ENCODE measurements at regions not wholly inside any gene's neighbourhood (a gene's known extent, or its start where the extent isn't known, plus 50 kb on each side); places are given as distances from the start of the nearest gene placed in this dataset.

DNA sequence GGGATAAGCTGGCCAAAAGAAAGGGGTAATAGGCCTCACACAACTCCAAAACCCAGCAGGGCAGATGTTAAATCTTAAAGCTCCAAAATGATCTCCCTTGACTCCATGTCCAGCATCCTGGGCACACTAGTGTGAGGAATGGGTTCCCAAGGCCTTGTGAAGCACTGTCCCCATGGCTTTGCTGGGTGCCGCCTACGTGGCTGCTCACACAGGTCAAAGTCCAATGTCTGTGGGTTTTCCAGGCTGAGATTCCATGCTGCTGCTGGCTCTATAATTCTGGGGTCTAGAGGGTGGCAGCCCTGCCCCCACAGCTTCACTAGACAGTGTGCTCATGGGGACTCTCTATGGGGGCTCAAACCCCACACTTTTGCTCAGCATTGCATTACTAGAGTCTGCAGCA, 145.3 kb upstream of the GRIN2B start (continued):
- no peak for TF ChIP-seq EHMT2 (IDR thresholded peaks at IDR 0.05; ENCODE audit: low read depth)
- TF ChIP-seq RNF2 (IDR thresholded peaks at IDR 0.05; ENCODE audit: borderline replicate concordance, low read depth), result no peak
- TF ChIP-seq NR3C1 (IDR thresholded peaks at IDR 0.05), result no peak

- Histone ChIP-seq H3K4me1 (no peaks in the 10 kb centered on the region), H3K4me2 (no peak overlapping the region), H3K27ac (no peak overlapping the region), H3K4me3 (no peak overlapping the region), H3K9me3 (0 out of 3 replicates have a peak, but pooled peaks cover 12% of the 10 kb centered on the region)
- DNase-seq (ENCODE audit: low read depth in 1 of 2, low spot score in 1 of 2) (no peak), FAIRE-seq (no peak), ATAC-seq (no peak)
- TF ChIP-seq, protein P1, sequence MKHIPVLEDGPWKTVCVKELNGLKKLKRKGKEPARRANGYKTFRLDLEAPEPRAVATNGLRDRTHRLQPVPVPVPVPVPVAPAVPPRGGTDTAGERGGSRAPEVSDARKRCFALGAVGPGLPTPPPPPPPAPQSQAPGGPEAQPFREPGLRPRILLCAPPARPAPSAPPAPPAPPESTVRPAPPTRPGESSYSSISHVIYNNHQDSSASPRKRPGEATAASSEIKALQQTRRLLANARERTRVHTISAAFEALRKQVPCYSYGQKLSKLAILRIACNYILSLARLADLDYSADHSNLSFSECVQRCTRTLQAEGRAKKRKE (CRISPR knock-in tag; IDR thresholded peaks at IDR 0.05; ENCODE audit: low read depth), result no peak
- no peak for TF ChIP-seq USF2 (IDR thresholded peaks at IDR 0.05)
- no peak for TF ChIP-seq KDM5A (IDR thresholded peaks at IDR 0.05)
- no peak for TF ChIP-seq HES2 (IDR thresholded peaks at IDR 0.05)
- no peak for TF ChIP-seq TP53 (CRISPR knock-in tag; IDR thresholded peaks at IDR 0.05)
- no peak for TF ChIP-seq CBX8 (IDR thresholded peaks at IDR 0.05)
- no peak for TF ChIP-seq EHF (CRISPR knock-in tag; IDR thresholded peaks at IDR 0.05)
- TF ChIP-seq NFE2L2 (conservative IDR thresholded peaks at IDR 0.05; ENCODE audit: low read length), result no peak
- no peak for TF ChIP-seq JUN (IDR thresholded peaks at IDR 0.05)
- TF ChIP-seq HOXB5 (CRISPR knock-in tag; IDR thresholded peaks at IDR 0.05), result no peak
- TF ChIP-seq CBX2 (IDR thresholded peaks at IDR 0.05; ENCODE audit: borderline replicate concordance, low read depth), result no peak
- no peak for TF ChIP-seq HDAC2 (IDR thresholded peaks at IDR 0.05)
- no peak for TF ChIP-seq JUNB (IDR thresholded peaks at IDR 0.05)
- no peak for TF ChIP-seq MAZ (IDR thresholded peaks at IDR 0.05; ENCODE audit: borderline replicate concordance, low read depth, low read length)
- TF ChIP-seq KDM1A (IDR thresholded peaks at IDR 0.05; ENCODE audit: low read depth), result no peak
- TF ChIP-seq, protein P2, sequence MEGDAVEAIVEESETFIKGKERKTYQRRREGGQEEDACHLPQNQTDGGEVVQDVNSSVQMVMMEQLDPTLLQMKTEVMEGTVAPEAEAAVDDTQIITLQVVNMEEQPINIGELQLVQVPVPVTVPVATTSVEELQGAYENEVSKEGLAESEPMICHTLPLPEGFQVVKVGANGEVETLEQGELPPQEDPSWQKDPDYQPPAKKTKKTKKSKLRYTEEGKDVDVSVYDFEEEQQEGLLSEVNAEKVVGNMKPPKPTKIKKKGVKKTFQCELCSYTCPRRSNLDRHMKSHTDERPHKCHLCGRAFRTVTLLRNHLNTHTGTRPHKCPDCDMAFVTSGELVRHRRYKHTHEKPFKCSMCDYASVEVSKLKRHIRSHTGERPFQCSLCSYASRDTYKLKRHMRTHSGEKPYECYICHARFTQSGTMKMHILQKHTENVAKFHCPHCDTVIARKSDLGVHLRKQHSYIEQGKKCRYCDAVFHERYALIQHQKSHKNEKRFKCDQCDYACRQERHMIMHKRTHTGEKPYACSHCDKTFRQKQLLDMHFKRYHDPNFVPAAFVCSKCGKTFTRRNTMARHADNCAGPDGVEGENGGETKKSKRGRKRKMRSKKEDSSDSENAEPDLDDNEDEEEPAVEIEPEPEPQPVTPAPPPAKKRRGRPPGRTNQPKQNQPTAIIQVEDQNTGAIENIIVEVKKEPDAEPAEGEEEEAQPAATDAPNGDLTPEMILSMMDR (IDR thresholded peaks at IDR 0.05), result no peak
- no peak for TF ChIP-seq NPAS2 (CRISPR knock-in tag; IDR thresholded peaks at IDR 0.05; ENCODE audit: borderline replicate concordance)
- POLR2A ChIA-PET, result no interaction called here
- CTCF ChIA-PET, result interaction anchor here (1.2 kb wide), 1 partner anchor 9 kb away, joined by 5 read pairs; no protein-coding TSS in a partner anchor
- 46% methylated on average over 12 of the region's 12 CpGs for WGBS (ENCODE audit: missing lambda C conversion rate)
These were observed 148.3 kb upstream of the GRIN2B start for GRCh38 chr12:14129611-14130195.

DNA sequence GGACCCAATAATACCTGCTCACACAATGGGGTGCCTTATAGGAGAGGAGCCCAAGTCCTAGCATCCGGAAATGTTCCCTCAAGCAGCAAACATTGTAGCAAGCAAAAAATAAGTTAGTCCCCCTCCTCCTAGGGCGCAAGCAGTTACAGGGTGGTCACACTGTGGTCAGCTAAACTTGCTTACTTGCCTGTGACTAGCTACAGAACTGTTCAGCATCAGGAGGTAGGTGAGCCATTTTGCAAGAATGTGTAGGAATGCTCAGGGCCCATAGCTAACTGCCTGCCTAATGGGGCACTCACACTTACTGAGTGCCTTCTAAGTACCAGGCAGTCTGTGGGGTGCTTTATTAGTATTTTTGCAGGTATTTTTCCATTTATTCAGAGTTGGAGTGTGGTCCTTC, 154.6 kb upstream of the GRIN2B start:
- Histone ChIP-seq H3K9me3 (0 out of 3 replicates have a peak, but pooled peaks cover 8% of the 10 kb centered on the region), H3K27ac (no peak overlapping the region), H3K4me2 (no peak overlapping the region), H3K4me3 (no peak overlapping the region), H3K4me1 (no peaks in the 10 kb centered on the region)
- WGBS (ENCODE audit: missing lambda C conversion rate), result 45% methylated on average over 2 of the region's 2 CpGs
- no peak for DNase-seq (ENCODE audit: low read depth in 1 of 2, low spot score in 1 of 2)
- TF ChIP-seq POLR2A (IDR thresholded peaks at IDR 0.05; ENCODE audit: low read length), result no peak
- no peak; a peak in 1 of 6 replicates for ATAC-seq
- FAIRE-seq, result no peak
- CTCF ChIA-PET, result interaction anchor here (1.1 to 1.6 kb wide), 2 partner anchors 31 to 857 kb away, joined by 3 to 4 read pairs; no protein-coding TSS in a partner anchor
- POLR2A ChIA-PET, result no interaction called here
